GM12878 (cell line): ENCODE measurements at regions not wholly inside any gene's neighbourhood (a gene's known extent, or its start where the extent isn't known, plus 50 kb on each side); places are given as distances from the start of the nearest gene placed in this dataset.

Experiments
- ATAC-seq: fragments of 200-7000 bp; cut with Tn5 transposase; 3 replicates; pipeline ENCODE4 v1.9.1; 2020; ENCODE audit warnings: mild to moderate bottlenecking, moderate library complexity
- BruUV-seq: library from RNA; stranded (reverse); fragments of 400-500 nt; replicated peaks from 2 replicates; lab custom pipeline; 2021; lab: Mats Ljungman, UMichigan
- CTCF ChIA-PET: fragments of 300-600 bp; sonication (Branson Sonifier 250); formaldehyde crosslinking; extraction: SDS; loops from one replicate; lab custom pipeline; 2021; ENCODE audit warnings: inconsistent platforms; lab: Yijun Ruan, JAX
- POLR2A ChIA-PET: fragments of 350-600 bp; formaldehyde crosslinking; extraction: SDS; loops from one replicate; lab custom pipeline; 2021; ENCODE audit warnings: inconsistent platforms; lab: Charles Lee
- RAD21 ChIA-PET: fragments of 300-600 bp; sonication (Branson Sonifier 250); formaldehyde crosslinking; loops from one replicate; lab custom pipeline; 2023; ENCODE audit warnings: antibody characterized with exemption; ENCODE audit not compliant: unreplicated experiment; lab: Charles Lee
- SMC1A ChIA-PET: fragments of 300-600 bp; sonication (Branson Sonifier 250); formaldehyde crosslinking; loops from one replicate; lab custom pipeline; 2023; ENCODE audit not compliant: unreplicated experiment, uncharacterized antibody; lab: Charles Lee
- DNase-seq: peaks from one replicate; pipeline ENCODE4 v3.0.0-alpha.2; 2011; ENCODE audit warnings: low read depth, low spot score
- FAIRE-seq: peaks from 3 replicates; lab custom pipeline; 2011; peaks lifted over from hg19 to GRCh38; lab: Jason Lieb, UNC
- H2AFZ ChIP-seq: 2 replicates; pipeline ENCODE4 v1.6.0; 2011; ENCODE audit warnings: low read depth, low read length, control low read depth; ENCODE audit not compliant: control insufficient read depth
- H3K27ac ChIP-seq: 2 replicates; pipeline ENCODE4 v1.5.1; 2011; ENCODE audit warnings: control low read depth; ENCODE audit not compliant: control insufficient read depth, insufficient read depth
- H3K27me3 ChIP-seq, 2 experiments: replicated peaks in 1 of 2; 2 replicates each; pipeline versions ENCODE4 v1.6.0 to v1.6.1; 2011; ENCODE audit warnings: low read length in 1 of 2; ENCODE audit not compliant: control insufficient read depth in 2 of 2, insufficient read depth in 2 of 2
- H3K36me3 ChIP-seq, 2 experiments: 2 replicates each; pipeline ENCODE4 v1.5.1; 2011; ENCODE audit warnings: low read length in 1 of 2; ENCODE audit not compliant: control insufficient read depth in 2 of 2, insufficient read depth in 2 of 2
- H3K4me1 ChIP-seq: 2 replicates; pipeline ENCODE4 v1.6.1; 2011; ENCODE audit warnings: mild to moderate bottlenecking, low read length, moderate library complexity, mixed read lengths; ENCODE audit not compliant: control insufficient read depth, insufficient read depth
- H3K4me2 ChIP-seq: 2 replicates; pipeline ENCODE4 v1.6.0; 2011; ENCODE audit warnings: control low read depth; ENCODE audit not compliant: control insufficient read depth, insufficient read depth
- H3K4me3 ChIP-seq: fragments of 200-600 bp; sonication (generic); 2 replicates; pipeline ENCODE4 v1.5.1; 2016
- H3K79me2 ChIP-seq: 2 replicates; pipeline ENCODE4 v1.6.0; 2011; ENCODE audit warnings: low read length; ENCODE audit not compliant: control insufficient read depth, insufficient read depth
- H3K9ac ChIP-seq: 2 replicates; pipeline ENCODE4 v1.8.0; 2011; ENCODE audit warnings: low read length, control low read depth, mixed read lengths; ENCODE audit not compliant: control insufficient read depth, insufficient read depth
- H3K9me3 ChIP-seq: replicated peaks from 3 replicates; pipeline ENCODE4 v1.5.1; 2011; ENCODE audit warnings: mild to moderate bottlenecking, low read length; ENCODE audit not compliant: control insufficient read depth, insufficient read depth
- H4K20me1 ChIP-seq: 2 replicates; pipeline ENCODE4 v1.6.0; 2011; ENCODE audit not compliant: control insufficient read depth, insufficient read depth
- BCL3 ChIP-seq: IDR thresholded peaks from 2 replicates; pipeline ENCODE4 v1.6.1; 2011; ENCODE audit warnings: borderline replicate concordance, low read depth, mild to moderate bottlenecking, moderate library complexity, low read length; ENCODE audit not compliant: insufficient read depth, poor library complexity, severe bottlenecking
- CREM ChIP-seq: IDR thresholded peaks from 2 replicates; pipeline ENCODE4 v1.6.1; 2014; ENCODE audit warnings: antibody characterized with exemption, low read depth
- DPF2 ChIP-seq: fragments of 450-650 bp; IDR thresholded peaks from 2 replicates; pipeline ENCODE4 v1.6.1; 2017; ENCODE audit warnings: mild to moderate bottlenecking
- EZH2 ChIP-seq: IDR thresholded peaks from 2 replicates; pipeline ENCODE4 v1.6.1; 2012; ENCODE audit warnings: low read depth, mild to moderate bottlenecking, control low read depth, inconsistent platforms, low read length, borderline replicate concordance; ENCODE audit not compliant: control insufficient read depth
- IKZF2 ChIP-seq, 2 experiments: fragments of 450-650 bp; IDR thresholded peaks; 2 replicates each; pipeline ENCODE4 v1.6.1; 2017; ENCODE audit warnings: mild to moderate bottlenecking in 2 of 2, moderate library complexity in 2 of 2
- MYB ChIP-seq: fragments of 150-350 bp; IDR thresholded peaks from 2 replicates; pipeline ENCODE4 v1.6.1; 2014; ENCODE audit warnings: mild to moderate bottlenecking, low read depth, low read length, borderline replicate concordance
- NKRF ChIP-seq: fragments of 450-650 bp; conservative IDR thresholded peaks from 2 replicates; pipeline ENCODE4 v1.6.1; 2017; ENCODE audit warnings: mild to moderate bottlenecking, moderate library complexity
- RELB ChIP-seq: fragments of 450-650 bp; IDR thresholded peaks from 2 replicates; pipeline ENCODE4 v1.6.1; 2017; ENCODE audit warnings: low read depth, mild to moderate bottlenecking, moderate library complexity
- SRF ChIP-seq, 2 experiments: IDR thresholded peaks; 2 replicates each; pipeline ENCODE4 v1.6.1; 2011; ENCODE audit warnings: low read depth in 2 of 2, low read length in 2 of 2, mild to moderate bottlenecking in 1 of 2, moderate library complexity in 1 of 2
- STAT3 ChIP-seq: IDR thresholded peaks from 2 replicates; pipeline ENCODE4 v1.6.1; 2011; ENCODE audit warnings: low read depth, low read length, improper control_type of control experiment
- TCF12 ChIP-seq: IDR thresholded peaks from 2 replicates; pipeline ENCODE4 v1.6.1; 2011; ENCODE audit warnings: low read depth, mild to moderate bottlenecking, low read length
- ZNF384 ChIP-seq: IDR thresholded peaks from 2 replicates; pipeline ENCODE4 v1.6.1; 2012; ENCODE audit warnings: low read depth, mild to moderate bottlenecking, low read length, improper control_type of control experiment, borderline replicate concordance
- ZNF592 ChIP-seq: fragments of 450-650 bp; IDR thresholded peaks from 2 replicates; pipeline ENCODE4 v1.6.1; 2017; ENCODE audit warnings: mild to moderate bottlenecking, moderate library complexity
- ZZZ3 ChIP-seq: IDR thresholded peaks from 2 replicates; pipeline ENCODE4 v1.6.1; 2011; ENCODE audit warnings: low read depth; ENCODE audit not compliant: control insufficient read depth, insufficient read length
- WGBS: methylation state at CpG from one replicate; pipeline ENCODE4 v1.1.6; 2016; ENCODE audit warnings: low lambda C conversion rate; ENCODE audit not compliant: insufficient replicate concordance, insufficient coverage; ENCODE audit errors: missing lambda C conversion rate; 5-methylcytosine and 5-hydroxymethylcytosine counted together
- in situ Hi-C: fragments of 300-500 bp; cut with MboI; formaldehyde crosslinking; loops from 9 replicates; pipeline ENCODE4 v1.14.3; 2018; ENCODE audit warnings: mixed read lengths
- intact Hi-C: fragments of 100-400 bp; cut with micrococcal nuclease; formaldehyde crosslinking; loops from one replicate; pipeline ENCODE4 v1.14.2; 2022; ENCODE audit not compliant: unreplicated experiment

- TF ChIP-seq BCL3 (no peak), SRF (IDR thresholded peaks at IDR 0.05; ENCODE audit: low read depth in 2 of 2, low read length in 2 of 2) (no peak), RELB (no peak), EZH2 (no peak), ZNF384 (no peak)
Measured at GRCh38 chr4:122010610-122011009, 58.8 kb upstream of the TRPC3 start (continued).

- H3K4me3 ChIP-seq, result no peak overlapping the region
- CTCF ChIA-PET, result no interaction called here
- RAD21 ChIA-PET, result interaction anchor here (0.9 kb wide), 1 partner anchor 567 kb away, joined by 3 read pairs; no protein-coding TSS in a partner anchor
- no peaks in the 10 kb centered on the region for H4K20me1 ChIP-seq
- POLR2A ChIA-PET, result no interaction called here
- no peaks in the 10 kb centered on the region for H3K9me3 ChIP-seq
- SMC1A ChIA-PET, result no interaction called here
- WGBS, result 26% methylated on average over 2 of the region's 2 CpGs
- no TSS peak for BruUV-seq
- no peak overlapping the region for H3K9ac ChIP-seq
- FAIRE-seq (no peak), ATAC-seq (no peak), DNase-seq (no peak)
- in situ Hi-C loops (loop anchor here (5.0 kb wide), 1 partner anchor 112 kb away; no protein-coding TSS in a partner anchor), intact Hi-C loops (no loop called here)
- no peaks in the 10 kb centered on the region for H3K4me1 ChIP-seq
- no peak overlapping the region for H3K4me2 ChIP-seq
- no peak overlapping the region for H2AFZ ChIP-seq
- no peak overlapping the region for H3K27ac ChIP-seq
- no peaks in the 10 kb centered on the region for H3K27me3 ChIP-seq
- H3K36me3 ChIP-seq, result no peaks in the 10 kb centered on the region
- H3K79me2 ChIP-seq, result no peaks in the 10 kb centered on the region
- TF ChIP-seq STAT3 (no peak), CREM (no peak), IKZF2 (IDR thresholded peaks at IDR 0.05) (no peak), NKRF (no peak), TCF12 (no peak), MYB (no peak), DPF2 (no peak), ZNF592 (no peak), ZZZ3 (no peak)
Measured at GRCh38 chr4:122009524-122009923, 57.7 kb upstream of the TRPC3 start.
